Posterior cingulate gyrus (tissue), 11 donors: ENCODE measurements at regions not wholly inside any gene's neighbourhood (a gene's known extent, or its start where the extent isn't known, plus 50 kb on each side); places are given as distances from the start of the nearest gene placed in this dataset.

Experiments used
- DNase-seq, 10 donors: peaks; one replicate each; pipeline versions ENCODE4 v3.0.0 to v3.0.0-alpha.2; 2020 to 2021; ENCODE audit warnings: mixed read lengths in 3 of 10
- intact Hi-C: fragments of 100-400 bp; cut with DNase I; formaldehyde crosslinking; loops from one replicate; pipeline ENCODE4 v1.15.1; 2023

DNA sequence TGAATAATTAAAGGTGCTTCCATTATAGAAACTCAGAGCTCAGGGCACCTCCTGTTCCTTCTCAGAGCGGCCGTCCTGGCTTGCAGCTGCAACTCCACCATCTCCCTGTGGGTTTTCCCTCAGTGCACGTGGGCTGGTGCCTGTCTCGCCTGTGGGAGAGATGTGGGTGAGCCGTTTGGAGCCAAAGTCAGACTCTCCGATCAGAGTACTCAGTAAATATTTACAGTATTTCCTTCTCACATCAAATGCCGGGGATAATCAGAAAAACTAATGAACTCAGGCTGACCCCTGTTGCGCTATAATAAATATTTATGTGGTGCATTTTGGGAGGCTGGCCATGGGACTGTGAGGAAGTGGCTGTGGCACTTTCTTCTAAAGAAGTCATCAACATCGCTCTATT is 155.8 kb upstream of the HABP2 start:
- DNase-seq, result no peak
- intact Hi-C loops, result no loop called here

DNA sequence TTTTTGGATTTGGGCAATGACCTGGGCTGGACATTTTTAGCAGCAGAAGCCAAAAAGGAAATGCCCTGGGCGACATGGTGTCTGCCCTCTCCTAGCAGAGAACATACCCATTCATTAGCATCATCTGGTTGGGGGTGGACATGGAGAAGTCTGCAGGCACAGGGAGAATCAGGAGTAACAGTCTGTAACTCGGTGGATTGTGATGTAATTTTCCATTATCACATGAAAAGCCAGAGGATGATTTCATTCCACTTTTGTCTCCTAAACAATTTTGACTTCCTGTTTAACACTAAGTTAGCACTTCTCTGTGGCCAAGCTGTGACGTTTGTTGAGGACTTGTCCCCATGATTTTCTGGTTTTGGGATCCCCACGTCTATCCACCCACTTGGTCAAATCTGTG is 153.8 kb upstream of the HABP2 start:
- no peak for DNase-seq
- intact Hi-C loops, result no loop called here

DNA sequence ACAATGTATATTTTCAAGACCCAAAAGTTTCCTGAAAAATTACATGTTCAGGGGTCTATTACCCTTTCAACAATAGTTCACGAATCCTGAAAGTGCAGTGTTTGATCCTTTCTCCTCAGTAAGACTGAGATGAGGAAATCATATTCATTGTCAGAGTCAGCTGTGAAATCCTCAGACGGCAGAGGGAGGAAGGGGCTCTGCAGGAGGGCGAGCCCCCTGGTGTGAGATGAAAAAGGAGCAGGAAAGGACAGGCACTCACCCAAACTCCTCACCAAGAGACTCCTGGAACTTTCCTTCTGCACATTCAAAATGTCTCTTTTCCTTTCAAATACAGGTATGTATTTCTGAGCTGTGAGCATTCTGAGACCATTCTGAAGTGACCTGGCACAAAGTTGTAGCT is 150.3 kb upstream of the HABP2 start:
- intact Hi-C loops, result no loop called here
- no peak for DNase-seq

DNA sequence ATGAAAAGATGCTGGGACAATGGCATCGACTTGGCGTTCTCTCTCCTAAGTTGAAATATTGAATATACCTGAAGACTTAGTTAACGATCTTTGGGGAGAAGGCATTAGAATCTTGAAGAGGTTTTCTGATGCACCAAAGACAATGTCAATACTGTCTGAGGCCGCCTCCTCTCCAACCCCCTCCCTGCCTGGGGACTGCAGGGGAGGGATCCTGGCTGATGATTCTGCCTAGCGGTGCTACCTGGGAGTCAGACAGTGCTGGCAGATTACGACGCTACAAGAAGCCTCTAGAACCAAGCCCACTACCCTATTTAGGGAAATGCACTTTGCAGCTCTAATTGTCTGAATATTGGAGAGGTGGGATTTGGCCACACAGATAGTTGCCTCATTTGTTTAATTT is 145.6 kb upstream of the HABP2 start:
- intact Hi-C loops, result no loop called here
- no peak for DNase-seq

DNA sequence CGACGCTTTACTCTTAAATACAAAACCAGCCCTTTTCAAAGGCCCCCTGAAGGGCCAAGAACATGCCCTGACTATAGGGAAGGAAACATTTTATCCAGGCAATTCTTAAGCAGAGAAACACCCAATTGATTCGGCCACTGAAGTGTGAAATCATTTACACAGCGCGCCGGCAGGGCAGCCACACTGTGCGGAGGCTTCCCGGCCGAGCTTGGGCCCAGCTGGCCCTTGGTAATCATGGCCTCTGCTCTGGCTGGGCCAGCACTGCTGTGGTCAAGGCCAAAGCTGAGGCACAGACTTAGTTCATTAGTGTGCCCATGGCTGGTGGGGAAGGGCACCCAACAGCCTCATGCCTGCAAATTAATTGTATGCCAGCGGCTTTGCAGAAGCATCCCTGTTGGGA is 143.7 kb upstream of the HABP2 start:
- no peak for DNase-seq
- intact Hi-C loops, result no loop called here

DNA sequence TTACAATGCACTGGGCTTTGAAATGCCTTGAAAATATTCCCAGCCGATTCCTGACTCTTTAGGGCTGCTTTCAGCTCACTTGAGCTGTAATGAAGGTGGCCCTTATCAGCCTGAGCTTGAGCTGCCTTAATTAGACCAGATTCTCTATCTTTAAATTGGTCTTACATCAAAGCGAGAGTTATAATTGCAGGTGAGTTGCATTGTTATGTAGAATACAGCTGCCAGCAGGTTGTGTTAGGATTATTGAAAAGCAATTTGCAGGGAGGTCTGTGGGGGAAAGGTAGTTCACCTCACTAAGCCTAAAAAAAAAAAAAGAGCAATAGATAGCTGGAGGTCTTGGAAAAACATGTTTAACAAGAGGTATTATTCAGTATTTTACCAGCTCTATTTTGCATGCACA is 142.2 kb upstream of the HABP2 start:
- no peak for DNase-seq
- intact Hi-C loops, result no loop called here

DNA sequence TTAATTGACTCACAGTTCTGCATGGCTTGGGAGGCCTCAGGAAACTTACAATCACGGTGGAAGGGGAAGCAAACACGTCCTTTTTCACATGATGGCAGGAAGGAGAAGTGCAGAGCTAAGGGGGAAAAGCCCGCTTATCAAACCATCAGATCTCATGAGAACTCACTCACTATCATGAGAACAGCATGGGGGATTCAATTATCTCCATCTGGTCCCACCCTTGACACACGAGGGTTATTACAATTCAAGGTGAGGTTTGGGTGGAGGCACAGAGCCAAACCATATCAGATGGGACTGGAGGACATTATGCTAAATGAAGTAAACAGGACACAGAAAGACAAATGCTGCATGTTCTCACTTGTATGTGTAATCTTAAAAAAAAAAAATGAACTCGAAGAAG is 141.4 kb upstream of the HABP2 start:
- intact Hi-C loops, result no loop called here
- DNase-seq, result no peak

DNA sequence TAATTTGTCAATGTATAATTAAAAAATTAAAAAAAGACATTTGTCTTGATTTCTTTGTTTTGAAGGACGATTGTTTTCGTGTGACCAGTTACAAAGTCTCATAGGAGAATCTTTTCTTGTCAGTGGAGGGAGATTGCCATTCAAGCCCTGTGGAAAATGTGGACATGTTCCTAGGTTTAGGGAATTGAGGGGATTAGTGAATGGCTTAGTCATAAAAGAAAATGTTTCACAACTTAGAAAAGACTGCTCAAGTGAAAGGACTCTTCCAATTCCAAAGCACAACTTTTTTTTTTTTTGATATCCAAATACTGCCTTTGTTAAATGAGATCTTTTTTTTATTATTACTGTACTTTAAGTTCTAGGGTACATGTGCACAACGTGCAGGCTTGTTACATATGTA is 140.7 kb upstream of the HABP2 start:
- intact Hi-C loops, result no loop called here
- no peak for DNase-seq

DNA sequence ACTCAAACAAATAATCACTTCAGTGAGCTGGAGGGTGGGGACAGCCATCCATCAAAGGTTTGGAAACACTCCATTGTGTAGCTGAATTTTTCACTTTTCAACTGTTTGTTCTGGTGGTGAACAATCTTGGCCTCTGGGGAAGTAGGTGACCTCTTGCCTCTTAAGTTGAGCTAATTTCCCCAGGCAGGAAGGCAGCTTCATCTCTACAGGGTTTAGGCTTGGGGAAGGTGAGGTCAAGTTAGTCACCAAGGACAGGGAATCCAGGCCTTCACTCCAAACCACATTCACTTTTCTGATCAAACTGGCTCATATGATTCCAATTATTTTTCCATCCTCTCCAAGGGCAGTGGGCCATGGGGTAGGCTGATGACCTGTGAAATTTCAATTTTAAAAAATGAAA is 138.3 kb upstream of the HABP2 start:
- intact Hi-C loops, result no loop called here

DNA sequence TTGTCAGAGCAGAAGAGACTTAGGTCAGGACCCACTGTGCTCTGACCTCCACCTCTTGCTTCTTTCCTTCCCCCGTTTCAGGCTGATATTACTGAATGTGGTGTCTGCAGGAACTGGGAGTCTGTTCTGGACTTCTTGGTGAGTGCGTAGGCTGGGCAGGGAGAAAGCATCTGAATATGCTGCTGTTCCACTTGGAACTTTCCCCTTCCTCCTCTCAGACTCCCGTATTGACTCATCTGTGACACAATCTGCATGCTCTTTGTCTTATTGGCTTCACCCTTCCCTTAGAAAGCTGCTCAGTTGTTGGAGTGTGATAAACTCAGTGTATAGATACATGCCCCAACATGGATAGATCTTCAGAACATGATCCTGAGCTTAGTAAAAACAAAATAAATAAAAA is 137.6 kb upstream of the HABP2 start:
- intact Hi-C loops, result no loop called here
- no peak for DNase-seq

More for the DNA sequence above, 138.3 kb upstream of the HABP2 start:
- no peak for DNase-seq

DNA sequence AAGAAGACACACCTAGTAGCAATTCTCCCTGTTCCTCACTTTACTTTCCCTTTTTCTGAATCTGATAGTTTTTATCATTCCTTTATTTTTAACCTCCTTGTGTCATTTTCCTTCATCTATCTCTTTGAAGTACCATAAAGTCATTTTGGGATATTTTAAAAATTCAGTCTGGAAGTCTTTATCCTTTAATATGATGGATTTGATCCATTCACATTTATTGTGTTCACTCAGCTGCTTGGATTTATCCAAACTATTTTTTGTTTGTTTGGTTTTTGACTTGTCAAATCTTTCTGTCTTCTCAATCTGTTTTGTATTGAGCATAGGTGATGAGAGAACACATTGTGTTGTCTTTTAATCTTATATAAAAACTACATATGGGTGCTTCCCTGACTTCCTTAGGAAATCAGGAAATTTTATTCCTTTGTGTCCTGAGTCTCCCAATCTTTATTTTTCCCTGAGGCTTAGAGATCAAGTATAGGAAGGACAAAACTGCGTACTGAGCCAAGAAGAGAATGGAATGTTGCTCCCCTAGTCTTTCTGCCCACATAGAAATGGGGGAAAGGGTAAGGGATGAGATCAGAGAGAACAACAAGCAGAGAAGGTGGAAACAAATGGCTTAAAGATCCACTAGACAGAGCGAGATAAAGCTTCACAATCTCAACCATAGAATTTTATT is 132.7 kb upstream of the HABP2 start:
- intact Hi-C loops, result no loop called here
- no peak for DNase-seq

DNA sequence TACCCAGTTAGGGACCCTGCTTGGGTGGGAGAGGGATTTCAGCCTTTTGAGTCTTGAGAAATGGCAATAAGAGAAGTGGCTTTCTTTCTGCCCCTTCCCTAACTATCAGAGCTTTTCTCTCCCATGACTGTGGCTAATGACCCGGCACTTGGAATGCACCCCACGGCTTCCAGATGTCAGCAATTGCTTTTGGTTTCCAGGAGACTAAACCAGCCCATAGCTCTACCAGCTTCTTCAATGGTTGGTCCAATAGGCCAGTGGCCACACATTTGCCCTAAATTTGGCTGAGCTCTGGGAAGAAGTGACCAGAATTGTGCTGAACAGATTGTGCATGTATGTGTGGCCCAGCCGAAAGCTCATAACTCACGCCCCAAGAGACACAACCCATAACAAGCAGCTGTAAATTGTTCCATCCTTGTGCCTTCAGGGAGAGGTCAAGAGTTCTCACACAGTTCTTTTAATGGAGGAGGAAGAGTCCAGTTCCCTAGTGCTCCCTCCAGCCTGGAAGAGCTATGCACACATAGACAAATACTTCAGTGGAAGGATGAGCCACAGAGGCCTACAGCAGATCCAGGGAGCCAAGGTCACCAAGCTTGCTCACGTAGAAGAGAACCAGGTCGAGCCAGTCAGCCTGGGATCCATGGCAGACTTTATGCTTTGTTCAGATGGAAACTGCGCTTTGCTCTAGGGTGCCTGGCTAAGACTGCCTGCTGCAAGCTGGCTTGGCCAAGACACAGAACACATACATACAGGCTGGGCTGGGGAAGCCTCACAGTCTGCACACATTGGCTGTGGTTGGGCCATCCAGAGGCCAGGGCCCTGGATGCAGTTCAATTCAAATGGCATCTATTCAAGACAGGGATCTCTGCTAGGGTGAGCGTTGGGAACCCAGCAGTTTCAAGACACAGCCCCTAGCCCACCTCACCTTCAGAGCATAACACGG is 131.8 kb upstream of the HABP2 start:
- DNase-seq, result no peak
- intact Hi-C loops, result no loop called here

DNA sequence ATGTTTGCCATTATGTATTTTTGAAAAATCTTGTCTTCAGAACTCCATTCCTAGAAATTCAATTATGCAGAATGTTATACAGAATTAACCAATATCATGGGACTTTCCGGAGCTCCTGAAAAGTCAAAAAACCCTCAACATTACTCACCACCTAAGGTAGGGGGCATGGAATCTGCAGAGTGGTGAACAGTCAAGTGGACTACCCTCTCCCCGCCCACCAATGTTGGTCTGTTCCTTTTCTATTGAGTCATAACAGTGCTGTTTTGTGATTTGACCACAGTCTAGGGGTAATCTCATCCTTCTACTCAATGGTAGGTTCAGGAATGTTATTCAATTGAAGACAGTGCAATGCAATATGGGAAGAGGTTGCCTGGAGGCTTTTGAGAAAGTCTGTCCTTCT is 130.5 kb upstream of the HABP2 start:
- intact Hi-C loops, result no loop called here
- DNase-seq, result no peak

DNA sequence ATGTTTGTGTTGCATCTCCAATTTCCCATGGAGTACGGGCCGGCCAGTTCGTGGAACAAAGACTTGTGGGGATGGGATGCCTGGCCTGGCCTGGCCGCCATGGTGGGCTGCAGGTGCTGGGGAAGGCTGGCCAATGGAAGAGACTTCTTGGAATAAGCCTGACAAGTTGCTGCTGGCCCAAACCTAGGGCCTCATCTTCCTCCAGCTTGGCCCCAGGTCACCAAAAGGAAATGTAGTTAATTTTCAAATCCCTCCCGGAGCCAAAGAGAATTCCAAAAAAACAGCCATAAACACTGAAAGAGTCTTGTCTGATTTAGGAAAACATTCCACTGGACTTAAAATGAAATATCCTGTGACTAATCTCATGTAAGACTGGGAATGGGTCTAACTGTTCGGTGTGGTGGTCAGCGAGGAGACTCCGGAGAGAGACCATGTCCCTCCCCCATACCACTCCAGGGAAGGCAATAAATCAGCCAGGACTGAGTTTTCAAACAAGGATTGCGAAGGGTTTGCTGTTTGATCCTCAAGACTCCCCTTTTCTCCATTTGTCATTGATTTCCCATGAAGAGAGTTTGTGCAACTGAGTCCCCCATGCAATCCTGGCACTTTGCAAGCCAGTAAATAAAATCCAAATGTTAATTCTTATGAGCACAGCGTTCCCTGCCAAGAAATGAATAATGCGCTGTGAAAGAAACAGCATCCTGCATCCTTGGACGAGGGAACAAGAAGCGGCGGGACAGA is 128.7 kb upstream of the HABP2 start:
- DNase-seq, result no peak
- intact Hi-C loops, result no loop called here

DNA sequence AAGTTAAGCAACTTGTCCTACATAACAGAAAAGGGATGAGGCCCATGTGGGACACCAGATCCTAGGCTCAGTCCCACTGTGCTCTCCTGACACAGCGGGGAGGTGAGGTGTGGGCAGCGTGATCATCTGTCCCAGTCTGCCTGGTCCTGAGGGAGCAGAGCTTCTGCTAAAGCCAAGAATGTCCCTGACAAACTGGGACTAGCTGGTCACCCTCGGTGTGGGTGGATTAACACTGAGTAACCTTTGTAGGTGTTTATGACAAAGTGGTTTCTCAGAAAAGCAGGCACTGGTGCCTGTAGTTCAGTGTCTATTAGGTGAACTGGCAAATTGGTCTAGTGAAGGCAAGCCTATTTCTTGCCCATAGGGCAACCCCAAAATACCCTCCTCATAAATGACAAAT is 127.8 kb upstream of the HABP2 start:
- intact Hi-C loops, result no loop called here
- DNase-seq, result no peak

DNA sequence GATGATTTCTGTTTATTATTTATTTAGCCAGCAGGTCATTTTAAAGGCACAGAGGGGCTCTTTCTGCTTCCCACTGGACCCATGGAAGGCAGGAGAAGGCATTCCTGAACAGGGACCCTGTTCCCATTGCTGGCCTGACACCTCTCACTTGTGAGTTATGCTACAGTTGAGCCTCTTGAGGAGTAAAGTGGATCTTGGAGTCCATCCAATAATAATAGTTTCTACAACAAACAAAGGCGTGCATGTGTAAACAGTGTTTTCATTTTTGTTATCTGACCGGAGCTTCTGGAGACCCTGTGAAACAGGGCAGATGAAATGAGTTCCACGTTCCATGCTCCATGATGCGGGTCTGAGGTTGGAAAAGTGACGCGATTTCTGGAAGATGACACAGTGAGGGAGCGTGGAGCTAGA is 127.3 kb upstream of the HABP2 start:
- intact Hi-C loops, result no loop called here
- DNase-seq, result no peak

DNA sequence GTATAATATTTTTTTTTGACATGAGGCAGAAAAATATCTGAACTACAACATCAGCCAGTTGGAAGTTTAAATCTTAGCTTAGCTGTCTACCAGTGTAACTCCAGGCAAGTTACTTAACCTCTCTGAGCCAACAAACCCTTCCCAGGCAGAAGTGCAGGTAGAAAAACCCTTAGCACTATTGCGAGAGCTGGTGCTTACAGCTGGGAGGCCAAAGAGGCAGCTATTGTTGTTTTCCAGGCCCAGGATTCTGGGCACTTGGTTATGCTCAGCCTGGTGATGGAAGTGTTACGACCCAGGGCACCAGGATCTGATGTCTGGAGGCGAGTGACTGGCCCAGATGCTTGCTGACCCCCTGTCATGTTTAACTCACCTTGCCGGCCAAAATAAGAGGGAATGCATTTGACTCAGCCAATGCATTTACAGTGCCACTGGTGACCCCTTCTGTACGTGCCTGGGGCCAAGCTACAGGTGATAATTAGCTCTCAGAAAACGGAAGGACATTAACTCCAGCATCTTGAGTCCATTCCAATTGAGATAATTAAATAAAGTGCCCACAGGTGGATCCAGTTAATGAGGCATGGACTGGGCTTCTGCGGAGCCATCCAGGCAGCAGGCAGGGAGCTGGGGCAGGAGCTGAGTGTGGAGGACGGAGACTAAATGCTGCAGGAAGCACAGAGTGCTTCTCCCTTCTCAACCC is 126.5 kb upstream of the HABP2 start:
- DNase-seq, result no peak
- intact Hi-C loops, result no loop called here

DNA sequence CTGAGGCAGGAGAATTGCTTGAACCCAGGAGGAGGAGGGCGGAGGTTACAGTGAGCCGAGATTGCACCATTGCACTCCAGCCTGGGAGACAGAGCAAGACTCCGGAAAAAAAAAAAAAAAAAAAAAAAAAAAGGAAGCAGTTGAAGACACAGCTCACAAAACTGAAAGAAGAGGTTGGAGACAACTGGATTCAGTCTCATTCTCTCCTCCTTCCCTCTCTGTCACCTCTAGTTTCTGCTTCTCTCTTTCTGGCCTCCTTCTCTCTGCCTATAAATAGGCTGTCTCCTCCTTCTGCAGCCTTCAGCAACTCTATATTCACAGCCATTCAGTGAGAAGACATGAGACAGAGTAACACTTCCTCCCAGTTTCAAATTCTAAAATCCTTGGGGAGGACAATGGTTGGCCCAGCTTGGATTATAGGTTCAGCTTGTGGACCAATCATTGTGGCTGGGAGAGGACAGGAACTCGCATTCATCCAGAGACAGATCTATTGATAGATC is 125.6 kb upstream of the HABP2 start:
- DNase-seq, result no peak
- intact Hi-C loops, result no loop called here

DNA sequence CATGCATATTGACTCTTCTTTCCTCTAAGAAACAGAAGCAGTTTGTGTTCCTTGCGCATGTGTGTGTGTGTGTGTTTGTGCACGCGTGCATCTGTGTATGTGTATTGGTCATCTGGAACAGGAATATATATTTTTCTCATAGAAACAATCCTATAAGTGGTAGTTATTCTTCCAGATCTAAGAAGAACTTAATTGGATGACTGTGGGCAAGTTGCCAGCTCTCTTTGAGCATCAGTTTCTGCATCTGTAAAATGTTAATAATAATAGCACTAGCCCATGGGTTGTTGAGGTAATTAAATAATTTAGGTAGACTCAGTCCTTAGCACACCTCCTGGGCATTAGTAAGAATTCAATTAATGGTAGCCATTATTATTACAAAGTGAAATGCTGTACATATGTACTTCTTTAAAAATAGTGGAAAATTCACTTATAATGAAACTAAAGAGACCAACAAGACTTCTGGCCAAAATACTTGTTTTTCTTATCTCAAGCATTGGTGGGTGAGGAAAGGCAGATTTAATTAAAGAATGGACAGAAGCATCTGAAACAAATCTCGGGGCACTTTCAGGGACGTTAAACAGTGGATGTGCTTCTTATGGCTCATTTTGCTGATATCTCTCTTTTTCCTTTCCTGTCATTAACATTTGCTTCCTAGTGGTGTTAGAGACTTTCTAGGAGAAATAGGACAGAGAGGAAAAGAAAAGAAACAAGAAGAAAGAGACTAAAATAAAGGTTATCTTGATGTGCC is 124.9 kb upstream of the HABP2 start:
- no peak for DNase-seq

More for the DNA sequence above, 124.9 kb upstream of the HABP2 start:
- intact Hi-C loops, result no loop called here
